IPS-NIHi7 (cell line): ENCODE measurements at regions not wholly inside any gene's neighbourhood (a gene's known extent, or its start where the extent isn't known, plus 50 kb on each side); places are given as distances from the start of the nearest gene placed in this dataset.
"Not testable (repeated sequence)": the region's sequence is repeated elsewhere in the genome, so short reads cannot be mapped to it uniquely, and the experiment has no call there.

ENCODE experiments used
- DNase-seq: peaks from one replicate; pipeline ENCODE4 v3.0.0; 2012; ENCODE audit warnings: mixed read lengths; ENCODE audit errors: extremely low spot score

- no peak for DNase-seq
These were observed 371.5 kb downstream of the PRELID2 start for GRCh38 chr5:145463634-145464033.

- no peak for DNase-seq
These were observed 372.6 kb downstream of the PRELID2 start for GRCh38 chr5:145462525-145462924.

GRCh38 chr5:145450286-145450885 lies 384.8 kb downstream of the PRELID2 start:
- no peak for DNase-seq

GRCh38 chr5:145449794-145450193 lies 385.3 kb downstream of the PRELID2 start:
- DNase-seq = no peak

GRCh38 chr5:145446875-145447274 lies 388.3 kb downstream of the PRELID2 start:
- not testable (repeated sequence) for DNase-seq

- no peak for DNase-seq
These were observed 388.7 kb downstream of the PRELID2 start for GRCh38 chr5:145446412-145446811.

GRCh38 chr5:145445027-145445426 lies 390.1 kb downstream of the PRELID2 start:
- no peak for DNase-seq

GRCh38 chr5:145443964-145444363 lies 391.2 kb downstream of the PRELID2 start:
- no peak for DNase-seq

GRCh38 chr5:145443366-145443765 lies 391.8 kb downstream of the PRELID2 start:
- DNase-seq = no peak

- DNase-seq = not testable (repeated sequence)
These were observed 392.5 kb downstream of the PRELID2 start for GRCh38 chr5:145442661-145443060.

- DNase-seq = no peak
These were observed 393.9 kb downstream of the PRELID2 start for GRCh38 chr5:145441228-145441627.

- DNase-seq = no peak
These were observed 397.5 kb downstream of the PRELID2 start for GRCh38 chr5:145437627-145438026.

- peak; percentile 5 for DNase-seq
These were observed 402.1 kb downstream of the PRELID2 start for GRCh38 chr5:145433077-145433476.

- DNase-seq = no peak
These were observed 406.0 kb downstream of the PRELID2 start for GRCh38 chr5:145429170-145429569.

GRCh38 chr5:145408048-145408341 lies 427.1 kb downstream of the PRELID2 start:
- no peak for DNase-seq

- DNase-seq = no peak
These were observed 427.7 kb downstream of the PRELID2 start for GRCh38 chr5:145407300-145408047.

GRCh38 chr5:145403992-145404391 lies 431.1 kb downstream of the PRELID2 start:
- DNase-seq = no peak

GRCh38 chr5:145396888-145397287 lies 438.3 kb downstream of the PRELID2 start:
- DNase-seq = no peak

- not testable (repeated sequence) for DNase-seq
These were observed 440.0 kb downstream of the PRELID2 start for GRCh38 chr5:145395151-145395550.

- DNase-seq = no peak
These were observed 441.7 kb downstream of the PRELID2 start for GRCh38 chr5:145393426-145393825.

GRCh38 chr5:145389047-145389446 lies 446.1 kb downstream of the PRELID2 start:
- no peak for DNase-seq

GRCh38 chr5:145385276-145385675 lies 449.9 kb downstream of the PRELID2 start:
- DNase-seq = no peak

- DNase-seq = no peak
These were observed 456.9 kb downstream of the PRELID2 start for GRCh38 chr5:145378226-145378625.

- DNase-seq = no peak
These were observed 459.6 kb downstream of the PRELID2 start for GRCh38 chr5:145375521-145375920.
